HCT116 (cell line): ENCODE measurements at regions not wholly inside any gene's neighbourhood (a gene's known extent, or its start where the extent isn't known, plus 50 kb on each side); places are given as distances from the start of the nearest gene placed in this dataset.

Experiments
- ATAC-seq: fragments of 200-7000 bp; cut with Tn5 transposase; 2 replicates; pipeline ENCODE4 v1.9.1; 2020; ENCODE audit warnings: mild to moderate bottlenecking, moderate library complexity
- BruUV-seq: library from RNA; stranded (reverse); fragments of 400-500 nt; replicated peaks from 2 replicates; lab custom pipeline; 2021; lab: Mats Ljungman, UMichigan
- CTCF ChIA-PET: fragments of 300-600 bp; sonication (Branson Sonifier 250); formaldehyde crosslinking; loops from one replicate; lab custom pipeline; 2021; ENCODE audit warnings: antibody characterized with exemption; lab: Charles Lee
- POLR2A ChIA-PET: fragments of 300-600, 350-600 bp; sonication (Branson Sonifier 250); formaldehyde crosslinking; loops from one replicate; lab custom pipeline; 2021; ENCODE audit warnings: antibody characterized with exemption; lab: Charles Lee
- RAD21 ChIA-PET, 2 experiments: fragments of 300-600 bp; sonication (Branson Sonifier 250); formaldehyde crosslinking; loops; one replicate each; lab custom pipeline; 2023; ENCODE audit warnings: low total read pairs in 2 of 2; ENCODE audit not compliant: uncharacterized antibody in 2 of 2, unreplicated experiment in 2 of 2, low non-redundant PET in 1 of 2; lab: Charles Lee
- DNase-seq: peaks from one replicate; pipeline ENCODE4 v3.0.0-alpha.2; 2010; ENCODE audit warnings: low read depth, low spot score
- H2AFZ ChIP-seq: fragments of 200-600 bp; shearing (Covaris generic), sonication (generic); 2 replicates; pipeline ENCODE4 v1.6.1; 2017; ENCODE audit warnings: low read depth, mixed run types, mixed read lengths, antibody characterized with exemption, low read length; ENCODE audit not compliant: poor library complexity, severe bottlenecking
- H3K27ac ChIP-seq: 2 replicates; pipeline ENCODE4 v1.5.1; 2012; ENCODE audit warnings: low read depth, low read length
- H3K27me3 ChIP-seq: fragments of 200-600 bp; sonication (generic); 2 replicates; pipeline ENCODE4 v1.6.1; 2016; ENCODE audit warnings: mixed run types, low read length, mixed read lengths; ENCODE audit not compliant: insufficient read depth
- H3K36me3 ChIP-seq, 2 experiments: fragments of 200-500 bp in 1 of 2; fragments of 200-600 bp in 1 of 2; sonication (Bioruptor generic) in 1 of 2; sonication (generic) in 1 of 2; 2 replicates each; pipeline versions ENCODE4 v1.5.1 to v1.6.1; 2014 to 2016; ENCODE audit warnings: low read length in 2 of 2, inconsistent platforms in 1 of 2, mixed read lengths in 1 of 2, mixed run types in 1 of 2; ENCODE audit not compliant: insufficient read depth in 2 of 2, control insufficient read depth in 1 of 2
- H3K4me1 ChIP-seq, 2 experiments: fragments of 200-600 bp in 1 of 2; sonication (generic) in 1 of 2; 2 replicates each; pipeline versions ENCODE4 v1.5.1 to v1.6.1; 2012 to 2017; ENCODE audit warnings: low read length in 2 of 2, inconsistent platforms in 1 of 2, mild to moderate bottlenecking in 1 of 2, mixed read lengths in 1 of 2, mixed run types in 1 of 2, moderate library complexity in 1 of 2; ENCODE audit not compliant: insufficient read depth in 2 of 2, control insufficient read depth in 1 of 2
- H3K4me2 ChIP-seq: fragments of 200-600 bp; sonication (generic); 2 replicates; pipeline ENCODE4 v1.6.1; 2017; ENCODE audit warnings: mixed run types, low read length, mixed read lengths
- H3K4me3 ChIP-seq, 2 experiments: fragments of 200-600 bp in 1 of 2; sonication (generic) in 1 of 2; replicated peaks in 1 of 2; 2 replicates each; pipeline ENCODE4 v1.5.1; 2011 to 2016; ENCODE audit warnings: low read length in 2 of 2, control low read depth in 1 of 2, low read depth in 1 of 2, mild to moderate bottlenecking in 1 of 2, mixed read lengths in 1 of 2, mixed run types in 1 of 2
- H3K79me2 ChIP-seq: fragments of 200-600 bp; sonication (generic); 2 replicates; pipeline ENCODE4 v1.6.1; 2017; ENCODE audit warnings: mild to moderate bottlenecking, mixed run types, low read length, moderate library complexity, mixed read lengths; ENCODE audit not compliant: insufficient read depth
- H3K9ac ChIP-seq: fragments of 200-600 bp; sonication (generic); 2 replicates; pipeline ENCODE4 v1.6.1; 2016; ENCODE audit warnings: low read length, mixed read lengths
- H3K9me2 ChIP-seq: fragments of 200-600 bp; sonication (generic), shearing (Covaris generic); 2 replicates; pipeline ENCODE4 v1.6.1; 2017; ENCODE audit warnings: mixed run types, mild to moderate bottlenecking, moderate library complexity; ENCODE audit not compliant: insufficient read depth
- H3K9me3 ChIP-seq, 2 experiments: fragments of 200-500 bp in 1 of 2; fragments of 200-600 bp in 1 of 2; sonication (Bioruptor generic) in 1 of 2; sonication (generic) in 1 of 2; 2 replicates each; pipeline ENCODE4 v1.6.1; 2014 to 2017; ENCODE audit warnings: low read length in 2 of 2, mixed read lengths in 2 of 2, inconsistent platforms in 1 of 2, low read depth in 1 of 2, mild to moderate bottlenecking in 1 of 2, mixed run types in 1 of 2, moderate library complexity in 1 of 2; ENCODE audit not compliant: control insufficient read depth in 1 of 2, insufficient read depth in 1 of 2
- H4K20me1 ChIP-seq: fragments of 200-600 bp; sonication (generic), shearing (Covaris generic); 2 replicates; pipeline ENCODE4 v1.6.1; 2017; ENCODE audit warnings: mixed run types, mild to moderate bottlenecking, moderate library complexity; ENCODE audit not compliant: insufficient read depth
- ATF3 ChIP-seq: IDR thresholded peaks from 2 replicates; pipeline ENCODE4 v1.6.1; 2012
- CTCF ChIP-seq, 3 experiments: fragments of 200-600 bp in 1 of 3; sonication (generic) in 1 of 3; IDR thresholded peaks in 2 of 3; conservative IDR thresholded peaks in 1 of 3; 2 replicates each; pipeline ENCODE4 v1.5.1; 2012 to 2017; ENCODE audit warnings: low read depth in 2 of 3, low read length in 2 of 3, antibody characterized with exemption in 1 of 3, borderline replicate concordance in 1 of 3, control low read depth in 1 of 3, mild to moderate bottlenecking in 1 of 3, mixed read lengths in 1 of 3, mixed run types in 1 of 3, moderate library complexity in 1 of 3; ENCODE audit not compliant: insufficient read depth in 1 of 3
- EGR1 ChIP-seq: IDR thresholded peaks from 2 replicates; pipeline ENCODE4 v1.6.1; 2012; ENCODE audit warnings: low read depth
- ELF1 ChIP-seq: IDR thresholded peaks from 2 replicates; pipeline ENCODE4 v1.6.1; 2012; ENCODE audit warnings: low read depth, borderline replicate concordance
- EZH2 ChIP-seq: fragments of 200-600 bp; sonication (generic); IDR thresholded peaks from 2 replicates; pipeline ENCODE4 v1.6.1; 2017; ENCODE audit warnings: antibody characterized with exemption, mixed run types
- JUND ChIP-seq: IDR thresholded peaks from 2 replicates; pipeline ENCODE4 v1.6.1; 2012
- MAX ChIP-seq: IDR thresholded peaks from 2 replicates; pipeline ENCODE4 v1.6.1; 2012
- REST ChIP-seq: IDR thresholded peaks from 2 replicates; pipeline ENCODE4 v1.6.1; 2012; ENCODE audit warnings: low read depth
- SP1 ChIP-seq: IDR thresholded peaks from 2 replicates; pipeline ENCODE4 v1.6.1; 2012; ENCODE audit warnings: low read depth
- TCF7L2 ChIP-seq: IDR thresholded peaks from 2 replicates; pipeline ENCODE4 v1.7.0; 2011; ENCODE audit warnings: borderline replicate concordance, inconsistent platforms; ENCODE audit not compliant: insufficient read depth, insufficient read length; ENCODE audit errors: extremely low read depth
- ZNF274 ChIP-seq: fragments of 200-500 bp; sonication (Bioruptor generic); IDR thresholded peaks from 2 replicates; pipeline ENCODE4 v1.6.1; 2014; ENCODE audit warnings: mild to moderate bottlenecking, low read depth, low read length, inconsistent platforms
- intact Hi-C: fragments of 100-400 bp; cut with micrococcal nuclease; formaldehyde crosslinking; loops from 2 replicates; pipeline ENCODE4 v1.10.0; 2022

GRCh38 chrX:45329217-45329616 lies 128.5 kb upstream of the DIPK2B start:
- RAD21 ChIA-PET = no interaction called here
- Histone ChIP-seq H3K9ac (no peak overlapping the region), H3K9me2 (no peaks in the 10 kb centered on the region), H4K20me1 (no peaks in the 10 kb centered on the region), H3K4me2 (peak overlapping the region; percentile 28; the same call in 1 of the 2 replicates), H3K27ac (peak overlapping the region; percentile 62; the same call in 1 of the 2 replicates), H3K27me3 (no peaks in the 10 kb centered on the region), H3K79me2 (no peaks in the 10 kb centered on the region), H3K9me3 (no peaks in the 10 kb centered on the region), H2AFZ (no peak overlapping the region), H3K4me1 (peaks cover 8 to 16% of the 10 kb centered on the region in 2 experiments), H3K36me3 (0 out of 4 replicates have a peak, but pooled peaks cover 0 to 4% of the 10 kb centered on the region in 2 experiments), H3K4me3 (no peak overlapping the region)
- no peak for TF ChIP-seq CTCF (IDR thresholded peaks at IDR 0.05 in 2 of 3, conservative IDR thresholded peaks at IDR 0.05 in 1 of 3; ENCODE audit: borderline replicate concordance in 1 of 3, insufficient read depth in 1 of 3, low read depth in 2 of 3, low read length in 2 of 3)
- TF ChIP-seq JUND = peak; percentile 35; the same call in 1 of the 2 replicates
- peak; percentile 62 for TF ChIP-seq SP1
- TF ChIP-seq TCF7L2 = peak; percentile 71
- TF ChIP-seq MAX = no peak
- ATAC-seq (peak; percentile 65), DNase-seq (peak; percentile 12)
- no TSS peak for BruUV-seq
- intact Hi-C loops = loop anchor here (10.0 kb wide), 1 partner anchor 1076 kb away; no protein-coding TSS in a partner anchor
- POLR2A ChIA-PET = no interaction called here
- CTCF ChIA-PET = no interaction called here

- no peaks in the 10 kb centered on the region for H3K9me3 ChIP-seq
- H3K9ac ChIP-seq = no peak overlapping the region
- peaks cover 13 to 43% of the 10 kb centered on the region in 2 experiments for H3K4me1 ChIP-seq
- H4K20me1 ChIP-seq = no peaks in the 10 kb centered on the region
- H3K4me2 ChIP-seq = no peak overlapping the region
- H3K27ac ChIP-seq = peak overlapping the region; percentile 76; the same call in 1 of the 2 replicates
- H3K4me3 ChIP-seq = no peak overlapping the region
- no peaks in the 10 kb centered on the region for H3K79me2 ChIP-seq
- RAD21 ChIA-PET = no interaction called here
- no peak for TF ChIP-seq ELF1
- TF ChIP-seq REST = no peak
- no peak for TF ChIP-seq ZNF274
- TF ChIP-seq MAX = no peak
- no peak for TF ChIP-seq ATF3
- TF ChIP-seq TCF7L2 = no peak
- no peak for TF ChIP-seq EZH2
- no peak for TF ChIP-seq EGR1
- intact Hi-C loops = loop anchor here (5.0 to 10.0 kb wide), 2 partner anchors 477 to 1080 kb away; no protein-coding TSS in a partner anchor
- POLR2A ChIA-PET = no interaction called here
- no peak for ATAC-seq
- BruUV-seq = no TSS peak
- no peaks in the 10 kb centered on the region for H3K27me3 ChIP-seq
- CTCF ChIA-PET = no interaction called here
- no peaks in the 10 kb centered on the region for H3K9me2 ChIP-seq
- H2AFZ ChIP-seq = no peak overlapping the region
- DNase-seq = no peak
- H3K36me3 ChIP-seq = no peaks in the 10 kb centered on the region
These were observed 124.3 kb upstream of the DIPK2B start for GRCh38 chrX:45324941-45325340.
